Neutrophil (primary cell): ENCODE measurements at regions not wholly inside any gene's neighbourhood (a gene's known extent, or its start where the extent isn't known, plus 50 kb on each side); places are given as distances from the start of the nearest gene placed in this dataset.

Experiments
- H3K27ac ChIP-seq: fragments of 200-600 bp; sonication (generic); 2 replicates; pipeline ENCODE4 v1.5.1; 2016; ENCODE audit warnings: mild to moderate bottlenecking, moderate library complexity
- H3K27me3 ChIP-seq: fragments of 200-600 bp; sonication (generic); 2 replicates; pipeline ENCODE4 v1.6.0; 2016; ENCODE audit warnings: mild to moderate bottlenecking
- H3K36me3 ChIP-seq: fragments of 200-600 bp; sonication (generic); 2 replicates; pipeline ENCODE4 v1.5.1; 2017
- H3K4me1 ChIP-seq, 2 experiments: fragments of 200-600 bp in 1 of 2; sonication (generic) in 1 of 2; 1 replicate in 1 of 2; 2 replicates in 1 of 2; pipeline versions ENCODE4 v1.5.1 to v1.6.1; 2013 to 2016; ENCODE audit warnings: low read depth in 1 of 2, low read length in 1 of 2, mild to moderate bottlenecking in 1 of 2, moderate library complexity in 1 of 2; ENCODE audit not compliant: control insufficient read depth in 1 of 2, insufficient read depth in 1 of 2
- H3K4me3 ChIP-seq, 2 experiments: fragments of 200-600 bp in 1 of 2; sonication (generic) in 1 of 2; 1 replicate in 1 of 2; 2 replicates in 1 of 2; pipeline ENCODE4 v1.5.1; 2013 to 2016; ENCODE audit warnings: low read depth in 1 of 2, low read length in 1 of 2, mild to moderate bottlenecking in 1 of 2, moderate library complexity in 1 of 2
- H3K9me3 ChIP-seq: fragments of 200-600 bp; sonication (generic); 2 replicates; pipeline ENCODE4 v1.5.1; 2016
- TF ChIP-seq, protein P1 (sequence below): fragments of 200-600 bp; sonication (generic); IDR thresholded peaks from 2 replicates; pipeline ENCODE4 v1.5.1; 2016; ENCODE audit warnings: antibody characterized with exemption

DNA sequence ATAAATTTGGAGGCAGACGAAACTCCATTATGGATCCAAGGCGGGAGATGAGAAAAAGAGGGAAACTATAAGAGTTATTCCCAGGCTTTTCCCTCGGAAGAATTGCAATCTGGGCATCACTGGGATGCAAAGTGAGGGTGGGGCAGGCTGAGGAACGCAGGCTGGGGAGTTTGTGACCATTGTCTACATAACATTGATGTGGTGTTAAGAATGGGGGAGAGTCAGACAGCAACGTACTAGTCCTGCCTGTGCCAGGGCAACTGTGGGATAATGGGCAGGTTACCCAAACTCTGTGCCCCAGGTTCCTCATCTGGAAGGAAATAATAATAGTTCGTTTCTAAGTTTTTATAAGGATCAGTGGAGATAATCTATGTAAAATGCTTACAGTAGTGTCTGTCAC is 84.4 kb upstream of the SIX2 start:
- TF ChIP-seq, protein P1, sequence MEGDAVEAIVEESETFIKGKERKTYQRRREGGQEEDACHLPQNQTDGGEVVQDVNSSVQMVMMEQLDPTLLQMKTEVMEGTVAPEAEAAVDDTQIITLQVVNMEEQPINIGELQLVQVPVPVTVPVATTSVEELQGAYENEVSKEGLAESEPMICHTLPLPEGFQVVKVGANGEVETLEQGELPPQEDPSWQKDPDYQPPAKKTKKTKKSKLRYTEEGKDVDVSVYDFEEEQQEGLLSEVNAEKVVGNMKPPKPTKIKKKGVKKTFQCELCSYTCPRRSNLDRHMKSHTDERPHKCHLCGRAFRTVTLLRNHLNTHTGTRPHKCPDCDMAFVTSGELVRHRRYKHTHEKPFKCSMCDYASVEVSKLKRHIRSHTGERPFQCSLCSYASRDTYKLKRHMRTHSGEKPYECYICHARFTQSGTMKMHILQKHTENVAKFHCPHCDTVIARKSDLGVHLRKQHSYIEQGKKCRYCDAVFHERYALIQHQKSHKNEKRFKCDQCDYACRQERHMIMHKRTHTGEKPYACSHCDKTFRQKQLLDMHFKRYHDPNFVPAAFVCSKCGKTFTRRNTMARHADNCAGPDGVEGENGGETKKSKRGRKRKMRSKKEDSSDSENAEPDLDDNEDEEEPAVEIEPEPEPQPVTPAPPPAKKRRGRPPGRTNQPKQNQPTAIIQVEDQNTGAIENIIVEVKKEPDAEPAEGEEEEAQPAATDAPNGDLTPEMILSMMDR, result no peak
- no peaks in the 10 kb centered on the region for H3K36me3 ChIP-seq
- no peak overlapping the region for H3K4me3 ChIP-seq
- H3K4me1 ChIP-seq, result no peaks in the 10 kb centered on the region
- no peaks in the 10 kb centered on the region for H3K27me3 ChIP-seq
- H3K27ac ChIP-seq, result no peak overlapping the region
- no peaks in the 10 kb centered on the region for H3K9me3 ChIP-seq

GRCh38 chr2:45093181-45093580 is 83.9 kb upstream of the SIX2 start:
- Histone ChIP-seq H3K4me3 (no peak overlapping the region), H3K27me3 (no peaks in the 10 kb centered on the region), H3K9me3 (no peaks in the 10 kb centered on the region), H3K27ac (no peak overlapping the region), H3K36me3 (no peaks in the 10 kb centered on the region), H3K4me1 (no peaks in the 10 kb centered on the region)
- TF ChIP-seq, protein P1, result no peak

DNA sequence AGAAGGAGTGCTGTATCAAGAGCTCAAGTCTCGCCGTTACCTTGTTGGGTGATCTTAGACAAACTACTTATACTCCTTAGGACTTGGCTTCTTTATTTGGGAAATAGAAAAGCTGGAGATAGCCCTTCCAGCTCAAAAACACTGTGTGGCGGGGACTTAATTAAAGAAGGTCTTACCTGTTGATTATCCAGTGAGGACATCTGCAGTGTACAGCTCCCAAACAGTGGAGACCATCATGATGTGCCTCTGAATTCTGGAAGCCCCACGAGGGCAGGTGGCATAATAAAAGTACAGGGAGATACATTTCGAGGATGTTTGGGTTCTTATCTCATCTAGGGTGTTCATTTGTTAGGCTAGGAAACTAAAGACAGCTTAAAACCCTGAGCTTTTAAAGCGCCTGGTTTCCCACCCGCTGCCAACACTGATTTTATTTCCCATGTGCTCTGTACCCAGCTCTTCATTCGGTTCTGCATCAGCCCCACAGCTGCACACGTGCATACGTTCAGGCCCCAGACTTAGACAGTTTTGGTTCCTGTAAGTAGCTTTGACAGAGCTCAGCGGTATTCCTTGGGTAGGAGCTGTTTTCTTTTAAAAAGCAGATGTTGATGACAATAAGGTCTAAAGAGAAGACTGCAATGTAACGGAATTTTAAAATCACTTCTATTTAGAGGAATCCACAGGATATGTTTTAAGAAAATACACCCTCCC is 80.5 kb upstream of the SIX2 start:
- Histone ChIP-seq H3K4me1 (no peaks in the 10 kb centered on the region), H3K27ac (no peak overlapping the region), H3K9me3 (no peaks in the 10 kb centered on the region), H3K4me3 (no peak overlapping the region), H3K27me3 (no peaks in the 10 kb centered on the region), H3K36me3 (no peaks in the 10 kb centered on the region)
- TF ChIP-seq, protein P1, result no peak

- Histone ChIP-seq H3K36me3 (no peaks in the 10 kb centered on the region), H3K9me3 (no peaks in the 10 kb centered on the region), H3K4me3 (no peak overlapping the region), H3K27ac (no peak overlapping the region), H3K4me1 (no peaks in the 10 kb centered on the region), H3K27me3 (no peaks in the 10 kb centered on the region)
- TF ChIP-seq, protein P1, result no peak
These were observed 76.2 kb upstream of the SIX2 start for GRCh38 chr2:45085487-45085886.

DNA sequence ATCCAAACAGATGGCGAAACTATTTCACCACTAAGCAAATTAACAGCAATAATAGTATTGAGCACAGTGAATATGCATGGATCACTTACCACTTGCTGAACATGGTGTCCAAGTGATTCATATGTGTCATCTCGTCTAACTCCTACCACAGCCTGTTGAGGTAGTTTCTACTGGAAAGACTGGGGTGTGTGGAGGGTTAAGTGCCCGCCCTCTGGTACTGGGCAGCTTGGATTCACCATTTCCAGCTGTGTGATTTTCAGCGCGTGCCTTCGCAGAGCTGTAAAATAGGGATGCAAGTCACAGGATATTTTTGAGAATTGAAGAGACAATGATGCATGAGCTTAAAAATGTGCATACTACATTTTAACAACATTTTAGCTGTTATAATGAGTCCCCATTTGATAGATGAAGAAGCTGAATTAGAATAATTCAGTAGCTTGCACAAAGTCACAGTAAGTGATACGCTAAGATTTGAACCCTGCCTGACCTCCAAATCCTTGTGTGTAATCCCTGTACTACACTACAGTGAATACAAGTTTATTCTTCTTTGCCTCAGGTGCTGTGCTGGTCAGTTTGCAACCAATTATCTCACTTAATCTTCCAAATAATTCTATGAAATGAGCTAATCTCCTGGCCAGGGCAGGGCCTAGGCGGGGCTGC is 75.2 kb upstream of the SIX2 start:
- Histone ChIP-seq H3K4me3 (no peak overlapping the region), H3K4me1 (no peaks in the 10 kb centered on the region), H3K27ac (no peak overlapping the region), H3K27me3 (no peaks in the 10 kb centered on the region), H3K36me3 (no peaks in the 10 kb centered on the region), H3K9me3 (no peaks in the 10 kb centered on the region)
- TF ChIP-seq, protein P1, result no peak
